HG03457 (cell line): ENCODE measurements at regions not wholly inside any gene's neighbourhood (a gene's known extent, or its start where the extent isn't known, plus 50 kb on each side); places are given as distances from the start of the nearest gene placed in this dataset.
"Not testable (repeated sequence)": the region's sequence is repeated elsewhere in the genome, so short reads cannot be mapped to it uniquely, and the experiment has no call there.

ENCODE experiments used
- ATAC-seq: cut with Tn5 transposase; IDR thresholded peaks from one replicate; pipeline ENCODE4 v1.9.1; 2021; ENCODE audit warnings: moderate number of reproducible peaks; ENCODE audit not compliant: unreplicated experiment

DNA sequence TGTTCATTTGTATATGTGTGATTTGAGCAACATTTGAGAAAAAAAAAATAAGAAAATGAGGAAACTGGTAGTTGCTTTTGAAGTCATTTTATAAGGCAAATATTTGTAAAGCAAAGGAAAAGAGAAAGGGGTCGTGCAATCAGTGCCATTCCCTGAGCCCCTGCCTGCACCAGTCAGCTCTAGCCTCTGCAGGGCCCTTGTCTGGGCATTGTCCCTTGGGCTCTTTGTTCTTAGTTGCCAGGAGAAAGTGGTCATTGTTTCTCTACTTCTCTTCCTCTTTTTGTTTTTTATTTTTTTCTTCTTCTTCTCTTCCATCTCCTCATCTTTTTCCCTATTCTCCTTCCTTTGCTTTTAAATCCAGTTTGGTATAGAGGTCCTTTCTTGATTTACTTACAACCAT, 175.3 kb upstream of the CREB1 start:
- no peak for ATAC-seq

DNA sequence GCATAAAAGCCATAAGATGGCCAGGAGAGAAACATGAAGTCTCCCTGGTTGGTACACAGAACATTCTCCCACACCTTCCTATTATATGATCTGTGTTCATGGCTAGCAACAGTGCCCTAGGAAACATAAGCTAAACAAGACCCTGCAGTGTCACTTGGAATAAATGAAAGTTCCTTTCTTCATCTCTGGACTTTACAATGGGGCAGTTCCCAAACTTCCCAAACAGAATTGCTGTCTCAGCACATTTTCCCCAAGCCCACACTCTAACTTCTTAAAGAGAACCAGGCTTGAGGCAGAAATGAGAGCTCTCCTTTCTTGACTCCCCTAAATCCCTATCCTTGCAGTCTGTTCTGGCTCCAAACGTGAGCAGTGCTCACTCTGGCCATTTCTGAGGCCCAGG, 173.2 kb upstream of the CREB1 start:
- no peak for ATAC-seq

DNA sequence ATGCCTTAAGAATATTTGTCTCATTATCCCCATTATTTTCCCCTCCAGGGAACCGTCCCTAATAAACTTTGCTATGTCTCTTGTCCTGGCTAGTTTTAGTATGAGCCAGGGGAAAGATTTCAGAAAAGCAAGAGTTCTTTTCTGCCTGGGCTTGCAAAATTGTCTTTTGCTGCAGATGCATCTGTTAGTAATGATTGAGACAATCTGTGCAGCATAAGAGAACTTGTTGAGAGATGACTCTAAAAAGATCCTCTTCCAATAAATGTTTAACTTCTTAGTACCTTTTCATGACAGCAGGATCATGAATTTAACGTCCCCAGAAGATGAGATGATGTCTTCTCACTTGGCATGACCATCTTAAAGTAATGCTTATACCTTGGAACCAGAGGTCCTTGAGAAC, 172.5 kb upstream of the CREB1 start:
- ATAC-seq: no peak

DNA sequence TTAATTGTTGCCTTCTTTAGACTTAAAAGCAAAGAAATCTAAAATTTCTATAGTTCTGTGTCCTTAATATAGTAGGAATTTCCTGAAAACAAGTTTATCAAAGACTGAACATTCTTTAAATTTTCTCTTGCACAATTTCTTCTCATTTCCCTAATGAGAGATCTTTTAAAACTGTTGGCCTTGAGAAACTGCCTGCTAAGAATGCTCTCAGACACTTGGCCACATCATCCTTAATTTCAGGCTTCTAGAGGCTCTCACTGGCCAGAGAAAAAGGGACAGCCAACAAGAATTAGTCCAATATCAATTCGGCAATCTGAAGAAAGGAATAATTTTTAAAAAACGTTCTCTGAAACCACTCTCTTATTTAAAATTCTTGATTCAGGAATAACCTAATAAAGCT, 167.0 kb upstream of the CREB1 start:
- no peak for ATAC-seq

DNA sequence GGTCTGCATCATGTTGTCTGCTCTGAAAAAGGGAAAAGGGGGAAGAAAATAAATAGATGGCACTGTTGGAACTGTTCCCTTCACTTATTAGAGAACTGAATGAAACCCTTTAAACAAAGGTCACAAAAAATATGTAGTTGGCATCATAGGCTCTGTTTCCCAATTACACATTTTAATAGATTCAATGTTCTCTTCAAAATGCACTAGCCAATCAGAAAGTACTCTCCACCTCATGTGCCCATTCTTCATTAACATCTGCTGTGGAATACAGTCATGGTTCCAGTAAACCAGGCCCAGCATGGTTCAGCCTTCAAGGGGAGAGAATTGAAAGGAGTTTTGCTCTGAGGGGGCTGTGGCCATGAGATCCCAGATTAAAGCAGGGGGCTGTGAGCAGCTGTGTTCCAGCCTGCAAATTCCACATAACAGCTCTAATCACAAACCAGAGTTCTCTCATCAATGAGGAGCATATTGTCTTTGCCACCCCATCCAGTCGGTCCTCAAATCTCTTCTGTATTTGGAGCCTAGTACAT, 165.9 kb upstream of the CREB1 start:
- ATAC-seq: no peak

DNA sequence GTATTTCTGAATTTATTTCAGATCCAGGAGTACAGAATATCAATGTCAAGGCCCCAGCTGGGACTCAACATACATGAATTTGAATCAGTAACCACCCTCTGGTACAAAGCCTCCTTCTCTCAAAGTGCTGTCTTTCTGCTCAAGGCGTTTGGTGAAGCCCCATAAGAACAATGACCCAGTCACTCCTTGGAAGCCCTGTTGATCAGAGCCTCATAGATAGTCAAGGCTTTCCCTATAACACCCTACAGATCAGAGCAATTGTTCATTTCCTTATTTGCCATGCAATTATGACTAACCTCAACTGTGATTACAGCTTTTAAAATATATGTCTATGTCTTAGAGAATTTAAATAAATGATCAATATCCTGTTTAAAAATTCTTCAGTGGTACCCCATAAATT, 159.1 kb upstream of the CREB1 start:
- ATAC-seq: no peak

DNA sequence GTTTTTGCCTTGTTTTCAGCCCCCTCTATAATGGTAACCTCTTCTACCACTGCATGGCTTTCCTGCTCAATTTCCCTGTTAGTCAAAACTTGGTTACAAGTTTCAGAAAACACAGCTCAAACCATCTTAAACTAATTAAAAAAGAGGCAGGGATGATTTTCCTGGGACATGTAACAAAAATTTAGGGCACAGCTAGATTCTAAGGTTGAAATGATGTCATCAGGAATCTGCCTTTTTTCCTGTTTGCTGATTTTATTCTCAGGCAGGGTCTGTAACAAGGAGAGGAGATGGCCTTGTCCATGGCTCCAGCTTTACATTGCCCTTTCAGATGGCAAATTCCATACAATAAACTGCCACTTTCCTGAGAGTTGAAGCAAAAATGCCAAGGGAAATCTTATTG, 157.9 kb upstream of the CREB1 start:
- no peak for ATAC-seq

DNA sequence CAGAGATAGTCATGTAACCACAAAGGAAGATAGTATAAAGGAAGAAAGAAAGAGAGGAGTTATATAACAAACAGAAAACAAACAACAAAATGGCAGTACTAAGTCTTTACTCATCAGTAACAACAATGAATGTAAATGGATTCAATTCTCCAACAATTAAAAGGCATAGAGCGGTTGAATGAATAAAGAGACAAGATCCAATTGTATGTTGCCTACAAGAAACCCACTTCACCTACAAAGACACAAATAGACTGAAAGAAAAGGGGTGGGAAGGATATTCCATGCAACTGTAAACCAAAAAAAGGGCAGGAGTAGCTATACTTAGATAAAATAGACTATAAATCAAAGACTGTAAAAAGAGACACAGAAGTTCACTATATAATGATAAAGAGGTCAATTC, 157.3 kb upstream of the CREB1 start:
- no peak for ATAC-seq

DNA sequence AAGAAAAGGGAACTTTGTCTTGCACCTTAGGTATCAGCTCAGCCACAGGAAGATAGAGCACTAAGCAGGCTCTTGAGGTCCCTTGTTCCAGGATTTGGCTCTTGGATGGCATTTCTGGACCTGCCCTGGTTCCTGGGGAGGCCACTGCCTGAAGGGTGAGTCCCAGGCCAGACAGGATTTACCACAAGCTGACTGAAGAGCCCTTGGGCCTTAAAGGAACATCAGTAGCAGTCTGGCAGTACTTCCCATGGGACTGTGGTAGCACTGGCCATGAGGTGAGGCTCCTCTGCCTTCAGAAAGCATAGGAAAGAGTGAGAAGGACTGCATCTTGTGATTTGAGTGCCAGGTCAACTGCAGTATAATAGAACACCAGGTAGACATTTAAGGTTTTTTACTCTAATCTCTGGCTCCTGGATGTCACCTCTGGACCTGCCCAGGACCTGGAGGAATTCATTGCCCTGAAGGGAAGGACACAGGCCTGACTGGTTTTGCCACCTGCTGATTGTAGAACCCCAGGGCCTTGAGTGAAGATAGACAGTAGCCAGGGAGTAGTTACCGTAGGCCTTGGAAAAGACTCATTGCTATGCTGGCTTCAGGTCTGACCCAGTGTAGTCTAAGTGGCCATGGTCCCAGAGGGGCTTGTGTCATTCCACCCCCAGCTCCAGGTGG, 154.4 kb upstream of the CREB1 start:
- ATAC-seq: no peak

DNA sequence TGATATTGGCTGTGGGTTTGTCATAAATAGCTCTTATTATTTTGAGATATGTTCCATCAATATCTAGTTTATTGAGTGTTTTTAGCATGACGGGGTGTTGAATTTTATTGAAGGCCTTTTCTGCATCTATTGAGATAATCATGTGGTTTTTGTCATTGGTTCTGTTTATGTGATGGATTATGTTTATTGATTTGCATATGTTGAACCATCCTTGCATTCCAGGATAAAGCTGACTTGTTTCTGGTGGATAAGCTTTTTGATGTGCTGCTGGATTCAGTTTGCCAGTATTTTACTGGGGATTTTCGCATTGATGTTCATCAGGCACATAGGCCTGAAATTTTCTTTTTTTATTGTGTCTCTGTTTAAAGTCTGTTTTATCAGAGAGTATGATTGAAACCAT, 151.1 kb upstream of the CREB1 start:
- not testable (repeated sequence) for ATAC-seq

DNA sequence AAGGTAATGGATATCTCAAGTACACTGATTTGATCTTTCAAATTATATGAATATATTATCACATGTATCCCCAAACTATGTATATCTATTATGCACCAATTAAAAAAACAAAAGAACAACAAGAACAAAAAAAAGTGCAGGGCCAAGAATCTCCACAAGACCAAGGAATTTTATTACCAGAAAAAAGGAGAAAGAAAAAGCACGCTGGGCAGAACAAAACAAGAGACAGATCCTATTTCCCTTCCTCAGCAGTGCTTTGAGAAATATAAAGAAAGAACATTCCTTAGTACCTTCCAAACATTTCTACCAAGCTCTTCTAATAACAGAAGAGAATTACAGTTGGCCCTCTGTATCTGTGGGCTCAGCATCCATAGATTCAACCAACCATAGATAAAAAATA, 144.7 kb upstream of the CREB1 start:
- no peak for ATAC-seq

DNA sequence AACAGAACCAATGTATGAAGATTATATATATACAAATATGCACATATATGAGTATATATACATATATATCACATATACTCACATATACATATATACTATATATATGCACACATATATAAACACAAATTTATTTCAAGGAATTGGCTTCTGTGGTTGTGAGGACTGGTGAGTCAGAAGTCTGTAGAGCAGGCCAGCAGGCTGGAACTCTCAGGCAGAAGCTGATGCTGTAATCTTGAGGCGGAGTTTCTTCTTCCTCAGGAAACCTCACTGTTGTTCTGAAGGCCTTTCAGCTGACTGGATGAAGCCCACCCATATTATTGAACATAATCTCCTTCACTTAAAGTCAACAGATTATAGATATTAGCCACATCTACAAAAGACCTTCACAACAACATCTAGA, 143.9 kb upstream of the CREB1 start:
- no peak for ATAC-seq

DNA sequence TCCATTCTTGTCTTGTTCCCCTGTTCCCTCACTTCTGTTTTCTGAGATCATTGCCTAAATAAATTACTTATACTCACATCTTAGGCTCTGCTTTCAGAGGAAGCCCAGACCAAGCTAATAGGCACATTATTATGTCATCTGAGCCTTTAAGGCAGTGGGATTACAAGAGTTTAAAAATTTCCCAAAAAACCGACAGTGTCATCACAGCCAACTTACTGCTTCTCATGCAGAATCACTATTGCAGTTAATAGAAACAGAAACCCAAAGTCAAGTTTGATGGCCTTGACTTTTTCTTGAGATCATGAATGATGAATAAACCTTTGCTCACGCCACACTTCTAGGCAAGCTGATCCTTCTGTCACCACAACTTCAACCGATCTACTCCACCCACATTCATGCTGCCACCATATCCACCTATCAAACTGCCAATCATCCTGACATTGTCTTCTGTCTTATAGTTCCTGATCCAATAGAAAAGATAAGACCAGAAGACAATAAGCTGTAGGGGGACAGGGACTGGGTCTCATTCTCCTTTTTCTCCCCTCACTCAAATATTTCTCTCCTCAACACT, 142.7 kb upstream of the CREB1 start:
- ATAC-seq: no peak

DNA sequence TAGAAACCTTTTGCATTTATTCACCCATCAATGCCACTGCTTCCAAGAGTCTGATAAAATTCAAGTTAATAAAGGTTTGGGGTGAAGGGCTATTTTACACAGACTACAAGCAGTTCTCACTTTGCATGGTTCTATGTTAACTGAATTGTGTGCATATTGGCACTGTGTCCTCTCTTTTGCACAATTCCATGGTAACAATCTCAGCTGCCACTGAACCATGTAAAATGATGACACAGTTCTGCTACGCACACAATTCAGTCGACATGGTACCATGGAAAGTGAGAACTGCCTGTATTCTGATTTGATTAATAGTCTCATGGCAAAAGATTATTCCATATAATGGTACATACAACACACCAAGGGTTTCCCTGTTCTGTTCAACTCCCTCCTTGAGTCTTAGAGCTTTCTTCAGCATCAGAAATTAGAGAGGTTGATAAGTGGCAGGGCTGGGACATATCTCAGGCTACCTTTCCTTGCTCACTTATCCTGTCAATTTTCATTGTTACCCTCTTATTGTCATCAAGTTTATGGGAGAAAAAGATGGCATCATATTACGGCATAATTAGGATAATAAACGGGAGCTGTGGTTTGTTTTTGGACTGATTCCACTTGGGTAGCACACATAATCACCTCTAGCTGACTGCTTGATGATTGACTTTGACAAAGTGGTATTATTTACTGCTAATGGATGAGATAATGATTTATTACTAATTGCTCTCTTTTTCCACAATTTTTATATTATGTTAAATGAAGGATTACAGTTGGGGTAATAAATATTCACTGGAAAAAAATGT, 139.3 kb upstream of the CREB1 start:
- no peak for ATAC-seq

DNA sequence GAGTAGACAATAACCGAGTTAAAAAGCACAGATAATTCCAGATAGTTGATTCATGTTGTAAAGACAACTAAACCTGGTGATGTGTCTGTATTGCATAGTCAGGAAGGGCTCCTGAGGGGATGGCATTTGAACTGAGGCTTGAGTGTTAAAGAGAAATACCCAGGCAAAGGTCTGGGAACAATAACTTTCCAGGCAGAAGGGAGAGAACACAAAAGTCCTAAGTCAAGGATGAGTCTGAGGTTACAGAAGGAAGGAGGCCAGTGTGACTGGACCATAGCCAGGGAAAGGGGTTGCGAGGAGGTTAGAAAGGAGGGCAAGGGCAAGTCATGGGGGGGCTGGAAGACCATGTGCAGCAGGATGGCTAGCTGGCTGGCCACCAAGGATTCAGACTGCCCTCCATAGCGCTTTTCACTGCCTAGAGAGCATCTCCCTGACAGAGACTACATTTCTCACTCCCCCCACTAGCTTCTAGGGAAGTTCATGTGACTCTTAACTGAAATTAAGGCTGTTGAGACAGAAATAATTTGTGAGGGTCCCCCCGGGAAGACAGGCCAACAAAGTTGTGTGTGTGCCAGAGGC, 135.5 kb upstream of the CREB1 start:
- ATAC-seq: no peak

DNA sequence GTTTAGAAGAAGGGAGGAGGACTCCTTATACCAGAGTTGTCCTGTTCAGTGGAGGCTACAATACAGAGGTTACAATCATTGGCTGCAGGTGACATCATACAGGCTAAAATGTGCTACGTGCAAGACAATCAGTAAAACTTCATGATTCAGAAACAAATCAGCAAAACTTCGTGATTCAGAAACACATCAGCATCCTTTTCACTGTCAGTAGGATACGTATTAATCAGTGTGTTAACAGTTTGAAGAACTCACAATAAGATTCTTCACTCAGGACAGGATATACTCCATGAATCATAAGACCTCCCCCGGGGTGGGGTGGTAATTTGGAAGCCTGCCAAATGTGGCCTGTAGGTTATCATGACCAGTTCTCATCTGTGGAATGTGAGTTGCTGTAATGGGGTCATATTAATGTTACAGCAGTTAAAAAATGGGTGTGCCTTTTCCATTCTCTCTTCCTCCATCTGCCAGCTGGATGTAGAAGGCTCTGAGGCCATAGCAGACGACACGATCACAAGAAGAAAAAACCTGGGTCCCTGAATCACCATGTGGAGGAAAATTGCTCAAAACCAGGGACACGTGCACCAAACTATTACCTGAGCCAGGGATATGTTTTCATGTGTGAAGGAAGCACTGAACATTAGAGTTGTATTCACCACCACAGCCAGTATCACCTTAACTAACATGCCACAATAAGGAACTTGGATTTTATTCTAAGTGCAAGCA, 134.8 kb upstream of the CREB1 start:
- no peak for ATAC-seq

DNA sequence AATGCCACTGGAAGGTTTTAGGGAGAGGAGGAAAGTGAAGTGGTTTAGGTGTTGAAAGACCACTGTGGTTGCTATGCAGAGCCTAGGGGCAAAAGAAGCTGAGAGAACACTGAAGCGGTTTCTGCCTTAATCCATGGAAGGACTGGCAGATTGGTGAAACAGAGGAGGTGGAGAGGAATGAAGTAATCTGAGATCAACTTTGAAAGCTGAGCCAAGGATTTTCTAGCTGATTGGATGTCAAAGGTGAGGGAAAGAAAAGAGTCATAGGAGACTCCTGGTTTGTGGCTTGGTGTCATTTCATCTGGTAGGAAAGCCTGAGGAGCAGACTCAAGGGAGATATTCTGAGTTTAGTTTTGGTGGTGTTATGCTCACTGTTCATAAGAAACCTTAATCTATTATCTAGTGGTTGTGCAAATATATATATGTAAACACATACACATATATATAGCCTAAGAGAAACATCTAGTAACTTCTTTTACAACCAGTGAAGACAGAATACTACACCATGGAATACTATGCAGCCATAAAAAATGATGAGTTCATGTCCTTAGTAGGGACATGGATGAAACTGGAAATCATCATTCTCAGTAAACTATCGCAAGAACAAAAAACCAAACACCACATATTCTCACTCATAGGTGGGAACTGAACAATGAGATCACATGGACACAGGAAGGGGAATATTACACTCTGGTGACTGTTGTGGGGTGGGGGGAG, 134.1 kb upstream of the CREB1 start:
- no peak for ATAC-seq

DNA sequence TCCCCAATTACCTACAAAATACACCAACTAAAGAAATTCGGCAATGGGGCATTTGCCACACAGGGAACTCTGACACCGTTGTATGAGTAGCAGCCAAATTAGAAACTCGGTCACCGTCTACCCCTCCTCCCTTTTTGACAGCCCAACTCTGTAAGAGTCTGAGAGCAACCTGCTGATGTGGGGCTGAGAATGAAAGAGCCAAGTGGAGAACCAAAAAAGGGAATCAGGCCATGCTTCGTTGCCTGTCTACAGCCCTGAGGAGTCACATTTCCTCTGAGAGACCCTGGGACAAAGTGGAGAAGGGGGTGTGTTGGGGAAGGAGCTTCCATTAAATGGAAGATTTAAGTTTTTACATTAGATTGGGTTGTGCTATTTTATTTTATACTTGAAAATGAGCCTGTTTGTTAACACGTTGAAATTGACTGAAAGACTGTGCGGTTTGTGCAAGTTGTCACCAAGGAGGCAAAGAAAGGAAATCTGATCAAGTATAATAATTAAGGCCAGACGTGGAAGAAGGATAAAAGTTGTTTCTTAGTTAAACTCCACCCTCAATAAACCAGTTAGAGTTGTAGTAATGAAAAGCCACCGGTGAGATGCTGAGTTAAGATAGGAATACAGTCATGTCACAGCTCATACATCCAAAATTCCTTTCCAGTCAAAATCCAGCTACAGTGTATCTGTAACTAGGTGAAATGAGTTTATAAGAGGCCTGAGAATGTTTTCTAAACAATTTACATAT, 131.7 kb upstream of the CREB1 start:
- no peak for ATAC-seq

DNA sequence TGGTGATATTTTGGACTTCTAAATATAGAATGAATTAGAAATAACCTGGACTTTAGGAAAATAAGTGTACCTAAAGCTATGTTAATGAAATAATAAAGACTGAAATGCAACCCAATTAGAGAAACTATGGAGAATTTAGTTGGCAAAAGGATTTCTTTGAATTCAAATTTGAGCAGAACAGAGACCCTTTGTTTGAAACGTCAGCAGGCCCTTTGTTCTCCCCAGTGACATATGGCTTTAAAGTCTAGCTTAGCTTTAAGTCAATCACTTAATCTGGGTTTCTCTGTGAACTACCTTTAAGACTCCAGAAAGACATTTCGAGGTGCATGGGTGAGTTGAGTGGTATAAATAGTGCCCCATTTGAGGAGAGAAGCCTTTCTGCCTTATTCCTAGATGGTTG, 130.5 kb upstream of the CREB1 start:
- no peak for ATAC-seq

DNA sequence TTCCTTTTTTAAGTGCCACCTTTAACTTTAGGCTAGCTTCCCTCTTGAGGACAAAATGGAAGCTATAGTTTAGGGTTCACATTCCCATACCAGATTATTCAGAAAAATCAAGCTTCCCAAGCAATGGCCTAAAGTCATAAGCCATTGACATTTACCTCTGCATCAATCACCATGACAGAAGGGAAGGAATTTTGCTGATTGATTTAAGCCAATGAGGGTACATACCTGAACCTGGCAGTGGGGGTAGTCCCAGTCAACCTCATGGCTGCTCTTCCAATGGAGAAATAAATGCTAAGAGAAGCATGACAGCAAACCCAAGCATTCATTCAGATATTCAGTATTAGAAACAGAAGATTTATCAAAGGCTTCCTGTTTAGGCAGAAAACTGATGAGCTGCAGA, 128.4 kb upstream of the CREB1 start:
- ATAC-seq: no peak
